Sigmoid colon (tissue), 6 donors: ENCODE measurements at regions not wholly inside any gene's neighbourhood (a gene's known extent, or its start where the extent isn't known, plus 50 kb on each side); places are given as distances from the start of the nearest gene placed in this dataset.

Experiments used
- DNase-seq: peaks from one replicate; pipeline ENCODE4 v3.0.0-alpha.2; 2019
- H3K27ac ChIP-seq, 4 donors: fragments of 200-600 bp; sonication (generic); one replicate each; pipeline ENCODE4 v1.5.1; 2016 to 2019; ENCODE audit warnings: mild to moderate bottlenecking in 1 of 4
- H3K27me3 ChIP-seq, 3 donors: fragments of 200-600 bp; sonication (generic); one replicate each; pipeline ENCODE4 v1.5.1; 2019; ENCODE audit warnings: mild to moderate bottlenecking in 1 of 3
- H3K36me3 ChIP-seq, 4 donors: fragments of 200-600 bp; sonication (generic); one replicate each; pipeline ENCODE4 v1.5.1; 2016 to 2019
- H3K4me1 ChIP-seq, 4 donors: fragments of 200-600 bp; sonication (generic); one replicate each; pipeline ENCODE4 v1.5.1; 2017 to 2019
- H3K4me3 ChIP-seq, 4 donors: fragments of 200-600 bp; sonication (generic); one replicate each; pipeline ENCODE4 v1.5.1; 2017 to 2019; ENCODE audit warnings: mild to moderate bottlenecking in 2 of 4, moderate library complexity in 1 of 4
- H3K9me3 ChIP-seq, 4 donors: fragments of 200-600 bp in 3 of 4; sonication (generic) in 3 of 4; one replicate each; pipeline versions ENCODE4 v1.5.1 to v1.6.1; 2013 to 2019
- EP300 ChIP-seq, 4 donors: sonication (generic); formaldehyde crosslinking; IDR thresholded peaks; one replicate each; pipeline ENCODE4 v1.6.1; 2017; ENCODE audit warnings: antibody characterized with exemption in 4 of 4
- POLR2A ChIP-seq, 2 donors: fragments of 450-650 bp; IDR thresholded peaks; one replicate each; pipeline ENCODE4 v1.6.1; 2016; ENCODE audit warnings: antibody characterized with exemption in 2 of 2, mild to moderate bottlenecking in 2 of 2, moderate library complexity in 2 of 2
- POLR2AphosphoS5 ChIP-seq, 4 donors: sonication (generic); formaldehyde crosslinking; IDR thresholded peaks; one replicate each; pipeline ENCODE4 v1.6.1; 2017; ENCODE audit warnings: antibody characterized with exemption in 4 of 4
- WGBS, 2 donors: extraction: QIAGEN DNeasy Blood & Tissue Kit; methylation state at CpG; one replicate each; pipeline ENCODE4 v1.1.7; 2013; 5-methylcytosine and 5-hydroxymethylcytosine counted together
- intact Hi-C: fragments of 100-400 bp; cut with DNase I; formaldehyde crosslinking; loops from one replicate; pipeline ENCODE4 v1.15.1; 2023
- TF ChIP-seq, protein P1 (sequence below), 4 experiments: fragments of 450-650 bp in 3 of 4; fragments of 200-600 bp in 1 of 4; IDR thresholded peaks; one replicate each; pipeline ENCODE4 v1.5.1; 2016 to 2019; ENCODE audit warnings: antibody characterized with exemption in 4 of 4, mild to moderate bottlenecking in 3 of 4, moderate library complexity in 2 of 4
- donor health status: healthy with polysubstance abuse.
- donor health status: healthy.

DNA sequence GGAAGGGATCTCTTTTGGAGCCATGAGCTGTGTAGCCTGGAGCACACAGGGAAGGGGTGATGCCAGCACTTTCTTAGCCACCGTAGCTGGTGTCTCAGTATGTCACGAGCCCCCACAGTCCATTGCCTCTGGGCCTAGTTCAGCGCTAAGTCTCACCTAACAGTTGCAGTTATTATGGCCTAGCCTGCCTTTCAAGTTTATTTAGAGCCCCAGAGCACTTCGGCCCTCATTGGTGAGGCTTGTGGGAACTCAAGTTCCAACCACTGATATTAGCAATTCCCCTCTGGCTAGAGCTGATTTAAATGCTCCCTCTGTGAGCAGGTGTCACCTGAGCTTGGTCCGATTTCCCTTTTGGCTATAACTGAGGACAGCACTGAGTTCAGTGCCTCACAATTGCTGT lies 388.4 kb upstream of the MAOA start:
- Histone ChIP-seq H3K27ac (no peak overlapping the region), H3K4me1 (no peaks in the 10 kb centered on the region), H3K9me3 (no peaks in the 10 kb centered on the region), H3K4me3 (no peak overlapping the region), H3K36me3 (no peaks in the 10 kb centered on the region), H3K27me3 (no peaks in the 10 kb centered on the region)
- 96 to 97% methylated on average over 5 of the region's 5 CpGs for WGBS, 2 donors
- DNase-seq = no peak
- no peak for TF ChIP-seq EP300 (IDR thresholded peaks at IDR 0.05)
- TF ChIP-seq POLR2A (IDR thresholded peaks at IDR 0.05) = no peak
- TF ChIP-seq, protein P1, sequence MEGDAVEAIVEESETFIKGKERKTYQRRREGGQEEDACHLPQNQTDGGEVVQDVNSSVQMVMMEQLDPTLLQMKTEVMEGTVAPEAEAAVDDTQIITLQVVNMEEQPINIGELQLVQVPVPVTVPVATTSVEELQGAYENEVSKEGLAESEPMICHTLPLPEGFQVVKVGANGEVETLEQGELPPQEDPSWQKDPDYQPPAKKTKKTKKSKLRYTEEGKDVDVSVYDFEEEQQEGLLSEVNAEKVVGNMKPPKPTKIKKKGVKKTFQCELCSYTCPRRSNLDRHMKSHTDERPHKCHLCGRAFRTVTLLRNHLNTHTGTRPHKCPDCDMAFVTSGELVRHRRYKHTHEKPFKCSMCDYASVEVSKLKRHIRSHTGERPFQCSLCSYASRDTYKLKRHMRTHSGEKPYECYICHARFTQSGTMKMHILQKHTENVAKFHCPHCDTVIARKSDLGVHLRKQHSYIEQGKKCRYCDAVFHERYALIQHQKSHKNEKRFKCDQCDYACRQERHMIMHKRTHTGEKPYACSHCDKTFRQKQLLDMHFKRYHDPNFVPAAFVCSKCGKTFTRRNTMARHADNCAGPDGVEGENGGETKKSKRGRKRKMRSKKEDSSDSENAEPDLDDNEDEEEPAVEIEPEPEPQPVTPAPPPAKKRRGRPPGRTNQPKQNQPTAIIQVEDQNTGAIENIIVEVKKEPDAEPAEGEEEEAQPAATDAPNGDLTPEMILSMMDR (IDR thresholded peaks at IDR 0.05) = no peak
- no peak for TF ChIP-seq POLR2AphosphoS5 (IDR thresholded peaks at IDR 0.05)
- intact Hi-C loops = no loop called here

DNA sequence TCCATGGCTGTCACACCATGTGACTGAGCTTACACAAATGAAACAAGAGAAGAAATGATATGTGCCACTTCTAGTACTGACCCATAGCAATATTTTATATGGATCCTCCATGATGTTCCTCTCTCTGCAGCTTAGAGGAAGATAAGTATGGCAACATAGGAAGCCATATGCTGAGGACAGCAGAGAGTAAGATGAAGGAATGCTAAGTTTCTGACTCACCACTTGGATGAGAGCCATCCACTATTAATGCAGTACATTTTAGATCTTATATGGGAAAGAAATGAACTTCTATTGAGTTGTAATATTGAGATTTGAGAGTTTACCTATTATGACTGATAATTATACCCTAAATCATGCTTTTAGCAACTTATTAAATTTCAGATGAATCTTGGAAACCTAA lies 386.9 kb upstream of the MAOA start:
- TF ChIP-seq, protein P1 (IDR thresholded peaks at IDR 0.05) = no peak
- no peak for TF ChIP-seq EP300 (IDR thresholded peaks at IDR 0.05)
- no peak for TF ChIP-seq POLR2AphosphoS5 (IDR thresholded peaks at IDR 0.05)

DNA sequence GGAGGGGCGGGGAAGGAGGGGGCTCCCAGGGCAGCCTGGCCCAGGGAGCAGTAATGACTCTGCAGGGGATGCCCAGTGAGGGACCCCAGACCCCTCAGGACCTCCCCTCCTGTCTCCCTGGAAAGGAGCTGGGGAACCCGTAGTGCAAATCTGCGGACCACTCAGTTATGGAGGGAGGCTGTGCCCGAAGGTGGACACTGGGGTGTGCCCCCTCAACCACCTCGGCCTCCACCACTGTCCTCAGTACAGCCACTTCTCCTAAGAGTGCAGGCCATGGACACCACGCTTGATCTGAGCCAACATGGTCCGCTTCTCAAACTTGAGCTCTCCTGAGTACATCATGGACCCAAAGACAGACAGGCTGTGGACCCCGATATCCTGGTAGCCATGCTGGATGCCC lies 378.2 kb upstream of the MAOA start:
- intact Hi-C loops = no loop called here
- Histone ChIP-seq H3K27me3 (no peaks in the 10 kb centered on the region), H3K27ac (no peak overlapping the region), H3K4me1 (no peaks in the 10 kb centered on the region), H3K4me3 (no peak overlapping the region), H3K9me3 (no peaks in the 10 kb centered on the region), H3K36me3 (no peaks in the 10 kb centered on the region)
- no peak for TF ChIP-seq POLR2AphosphoS5 (IDR thresholded peaks at IDR 0.05)
- TF ChIP-seq POLR2A (IDR thresholded peaks at IDR 0.05) = no peak
- TF ChIP-seq EP300 (IDR thresholded peaks at IDR 0.05) = no peak
- TF ChIP-seq, protein P1 (IDR thresholded peaks at IDR 0.05) = no peak
- WGBS, 2 donors = 97 to 98% methylated on average over 8 of the region's 8 CpGs
- DNase-seq = no peak

More for the DNA sequence above, 386.9 kb upstream of the MAOA start:
- no peak overlapping the region for H3K27ac ChIP-seq
- H3K27me3 ChIP-seq = no peaks in the 10 kb centered on the region
- H3K4me1 ChIP-seq = no peaks in the 10 kb centered on the region
- H3K4me3 ChIP-seq = no peak overlapping the region
- intact Hi-C loops = no loop called here
- no peaks in the 10 kb centered on the region for H3K9me3 ChIP-seq
- no peaks in the 10 kb centered on the region for H3K36me3 ChIP-seq
- no peak for DNase-seq

DNA sequence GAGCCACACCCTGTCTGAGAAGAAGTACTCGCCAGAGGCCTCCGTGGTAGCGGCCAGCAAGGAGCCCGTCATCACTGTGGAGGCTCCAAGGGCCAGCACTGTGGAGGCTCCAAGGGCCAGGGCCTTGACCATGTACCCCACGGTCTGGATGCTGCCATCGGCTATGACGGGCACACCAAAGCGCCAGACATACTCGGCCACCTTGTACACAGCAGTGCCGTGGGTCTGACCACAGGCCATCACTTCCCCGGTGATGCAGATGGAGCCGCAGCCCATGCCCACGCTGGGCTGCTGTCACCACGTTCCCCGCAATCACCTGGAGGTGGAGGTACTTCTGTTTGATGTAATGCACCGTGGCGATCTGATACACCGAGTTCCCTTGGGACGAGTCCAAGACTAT lies 377.7 kb upstream of the MAOA start:
- no peaks in the 10 kb centered on the region for H3K9me3 ChIP-seq
- no peak for DNase-seq
- H3K27me3 ChIP-seq = no peaks in the 10 kb centered on the region
- H3K27ac ChIP-seq = no peak overlapping the region
- 92% methylated on average over 19 of the region's 19 CpGs for whole genome bisulfite sequencing, 2 donors
- H3K4me1 ChIP-seq = no peaks in the 10 kb centered on the region
- no peaks in the 10 kb centered on the region for H3K36me3 ChIP-seq
- no peak overlapping the region for H3K4me3 ChIP-seq
- intact Hi-C loops = no loop called here
- TF ChIP-seq POLR2A (IDR thresholded peaks at IDR 0.05) = no peak
- no peak for TF ChIP-seq EP300 (IDR thresholded peaks at IDR 0.05)
- TF ChIP-seq, protein P1 (IDR thresholded peaks at IDR 0.05) = no peak
- TF ChIP-seq POLR2AphosphoS5 (IDR thresholded peaks at IDR 0.05) = no peak

DNA sequence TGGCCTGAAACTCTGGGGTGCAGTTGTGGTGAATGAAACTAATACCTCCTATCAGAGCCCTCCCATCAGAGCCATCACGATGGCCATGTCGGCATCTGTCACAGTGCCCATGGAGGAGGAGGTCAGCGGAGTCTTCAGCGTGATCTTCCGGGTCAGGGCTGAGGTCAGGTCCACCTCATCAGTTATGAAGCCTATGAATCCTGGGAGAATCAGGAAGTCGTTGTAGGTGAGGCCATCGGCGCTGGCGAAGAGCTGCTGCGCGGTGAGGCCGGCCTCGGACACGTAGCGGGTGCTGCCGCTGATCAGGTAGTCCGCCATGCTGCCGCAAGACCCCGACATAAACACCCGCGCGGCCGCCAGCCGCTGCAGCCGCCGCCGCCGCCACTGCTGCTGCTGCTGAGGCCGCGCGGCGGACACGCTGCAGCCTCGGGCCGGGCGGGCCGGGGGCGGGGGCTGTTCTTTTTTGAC lies 376.7 kb upstream of the MAOA start:
- Histone ChIP-seq H3K9me3 (no peaks in the 10 kb centered on the region), H3K27ac (no peak overlapping the region), H3K4me1 (no peaks in the 10 kb centered on the region), H3K4me3 (no peak overlapping the region), H3K36me3 (no peaks in the 10 kb centered on the region), H3K27me3 (no peaks in the 10 kb centered on the region)
- no peak for DNase-seq
- 97% methylated on average over 38 of the region's 38 CpGs for WGBS, 2 donors
- intact Hi-C loops = no loop called here
- no peak for TF ChIP-seq POLR2A (IDR thresholded peaks at IDR 0.05)
